Stomach (tissue), 8 donors: ENCODE measurements at regions not wholly inside any gene's neighbourhood (a gene's known extent, or its start where the extent isn't known, plus 50 kb on each side); places are given as distances from the start of the nearest gene placed in this dataset.

Experiments
- DNase-seq, 2 donors: peaks; one replicate each; pipeline versions ENCODE4 v3.0.0 to v3.0.0-alpha.2; 2013 to 2019
- H3K27ac ChIP-seq, 5 donors: fragments of 200-600 bp in 4 of 5; sonication (generic) in 4 of 5; one replicate each; pipeline ENCODE4 v1.5.1; 2013 to 2019; ENCODE audit warnings: mild to moderate bottlenecking in 1 of 5, moderate library complexity in 1 of 5
- H3K27me3 ChIP-seq, 3 donors: fragments of 200-600 bp; sonication (generic); one replicate each; pipeline ENCODE4 v1.5.1; 2017 to 2019; ENCODE audit warnings: mixed run types in 1 of 3
- H3K36me3 ChIP-seq, 4 donors: fragments of 200-600 bp; sonication (generic); 1 replicate in 3 of 4; 2 replicates in 1 of 4; pipeline ENCODE4 v1.5.1; 2016 to 2019
- H3K4me1 ChIP-seq, 4 donors: fragments of 200-600 bp; sonication (generic); one replicate each; pipeline ENCODE4 v1.5.1; 2016 to 2019
- H3K4me3 ChIP-seq, 4 donors: fragments of 200-600 bp; sonication (generic) in 3 of 4; one replicate each; pipeline ENCODE4 v1.5.1; 2016 to 2019; ENCODE audit warnings: mild to moderate bottlenecking in 1 of 4
- H3K9me3 ChIP-seq, 4 donors: fragments of 200-600 bp; sonication (generic); one replicate each; pipeline ENCODE4 v1.5.1; 2016 to 2019
- EP300 ChIP-seq: sonication (generic); formaldehyde crosslinking; IDR thresholded peaks from one replicate; pipeline ENCODE4 v1.6.1; 2017; ENCODE audit warnings: antibody characterized with exemption
- POLR2A ChIP-seq, 4 donors: fragments of 450-650 bp; IDR thresholded peaks; one replicate each; pipeline ENCODE4 v1.6.1; 2016; ENCODE audit warnings: antibody characterized with exemption in 4 of 4, control low read depth in 2 of 4, mild to moderate bottlenecking in 1 of 4, moderate library complexity in 1 of 4
- POLR2AphosphoS5 ChIP-seq, 3 donors: sonication (generic); formaldehyde crosslinking; IDR thresholded peaks; one replicate each; pipeline ENCODE4 v1.6.1; 2016; ENCODE audit warnings: antibody characterized with exemption in 3 of 3
- WGBS, 5 donors: extraction: QIAGEN DNeasy Blood & Tissue Kit in 3 of 5; methylation state at CpG; one replicate each; pipeline versions ENCODE4 v1.1.5 to v1.1.7; 2013 to 2018; 5-methylcytosine and 5-hydroxymethylcytosine counted together
- intact Hi-C: fragments of 100-400 bp; cut with DNase I; formaldehyde crosslinking; loops from one replicate; pipeline ENCODE4 v1.15.1; 2023; ENCODE audit warnings: low total_unique reads
- TF ChIP-seq, protein P1 (sequence below), 7 experiments: fragments of 450-650 bp in 4 of 7; fragments of 200-600 bp in 3 of 7; sonication (generic) in 3 of 7; IDR thresholded peaks; one replicate each; pipeline ENCODE4 v1.5.1; 2016 to 2019; ENCODE audit warnings: antibody characterized with exemption in 7 of 7, control low read depth in 2 of 7, mild to moderate bottlenecking in 1 of 7
- donor health status: healthy with polysubstance abuse.
- donor health status: Bipolar disorder and iron deficiency.
- donor health status: healthy.

DNA sequence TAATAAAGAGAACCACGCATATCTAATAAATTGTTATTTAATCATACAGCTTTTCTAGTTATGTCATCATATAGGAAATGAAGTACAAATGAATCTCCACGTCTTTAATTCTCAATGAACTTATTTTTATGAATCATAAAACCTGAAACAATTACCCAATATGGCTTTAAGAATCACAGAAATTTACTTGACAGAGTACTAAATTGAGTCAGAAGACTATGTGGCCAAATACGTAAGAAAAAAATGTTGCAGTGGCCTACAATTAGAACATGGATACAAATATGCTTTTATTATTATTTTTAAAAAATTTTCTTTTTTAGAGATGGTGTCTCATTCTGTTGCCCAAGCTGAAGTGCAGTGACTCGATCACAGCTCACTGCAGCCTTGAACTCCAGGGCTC lies 584.7 kb upstream of the SLC35B3 start:
- Histone ChIP-seq H3K9me3 (peaks cover 0 to 5% (median 0%) of the 10 kb centered on the region in 4 donors), H3K4me1 (no peaks in the 10 kb centered on the region), H3K4me3 (no peak overlapping the region), H3K36me3 (no peaks in the 10 kb centered on the region), H3K27ac (no peak overlapping the region), H3K27me3 (no peaks in the 10 kb centered on the region)
- WGBS, 5 donors = 71 to 82% (median 80%) methylated on average over 4 of the region's 4 CpGs
- TF ChIP-seq POLR2AphosphoS5 (IDR thresholded peaks at IDR 0.05) (no peak), EP300 (no peak), POLR2A (IDR thresholded peaks at IDR 0.05) (no peak)
- TF ChIP-seq, protein P1, sequence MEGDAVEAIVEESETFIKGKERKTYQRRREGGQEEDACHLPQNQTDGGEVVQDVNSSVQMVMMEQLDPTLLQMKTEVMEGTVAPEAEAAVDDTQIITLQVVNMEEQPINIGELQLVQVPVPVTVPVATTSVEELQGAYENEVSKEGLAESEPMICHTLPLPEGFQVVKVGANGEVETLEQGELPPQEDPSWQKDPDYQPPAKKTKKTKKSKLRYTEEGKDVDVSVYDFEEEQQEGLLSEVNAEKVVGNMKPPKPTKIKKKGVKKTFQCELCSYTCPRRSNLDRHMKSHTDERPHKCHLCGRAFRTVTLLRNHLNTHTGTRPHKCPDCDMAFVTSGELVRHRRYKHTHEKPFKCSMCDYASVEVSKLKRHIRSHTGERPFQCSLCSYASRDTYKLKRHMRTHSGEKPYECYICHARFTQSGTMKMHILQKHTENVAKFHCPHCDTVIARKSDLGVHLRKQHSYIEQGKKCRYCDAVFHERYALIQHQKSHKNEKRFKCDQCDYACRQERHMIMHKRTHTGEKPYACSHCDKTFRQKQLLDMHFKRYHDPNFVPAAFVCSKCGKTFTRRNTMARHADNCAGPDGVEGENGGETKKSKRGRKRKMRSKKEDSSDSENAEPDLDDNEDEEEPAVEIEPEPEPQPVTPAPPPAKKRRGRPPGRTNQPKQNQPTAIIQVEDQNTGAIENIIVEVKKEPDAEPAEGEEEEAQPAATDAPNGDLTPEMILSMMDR (IDR thresholded peaks at IDR 0.05) = no peak
- intact Hi-C loops = no loop called here
- DNase-seq = no peak

- no peak overlapping the region for H3K4me3 ChIP-seq
- TF ChIP-seq EP300 (no peak), POLR2A (IDR thresholded peaks at IDR 0.05) (no peak), POLR2AphosphoS5 (IDR thresholded peaks at IDR 0.05) (no peak)
- TF ChIP-seq, protein P1 (IDR thresholded peaks at IDR 0.05) = no peak
- intact Hi-C loops = no loop called here
- no peaks in the 10 kb centered on the region for H3K9me3 ChIP-seq
- H3K27me3 ChIP-seq = no peaks in the 10 kb centered on the region
- no peaks in the 10 kb centered on the region for H3K36me3 ChIP-seq
- H3K4me1 ChIP-seq = no peaks in the 10 kb centered on the region
- 59 to 89% (median 84%) methylated on average over 6 of the region's 6 CpGs for whole genome bisulfite sequencing, 5 donors
- H3K27ac ChIP-seq = no peak overlapping the region
- no peak for DNase-seq
These were observed 574.6 kb upstream of the SLC35B3 start for GRCh38 chr6:9009931-9010330.

GRCh38 chr6:9007027-9007426 lies 571.7 kb upstream of the SLC35B3 start:
- Histone ChIP-seq H3K27ac (no peak overlapping the region), H3K36me3 (no peaks in the 10 kb centered on the region), H3K4me3 (no peak overlapping the region), H3K4me1 (no peaks in the 10 kb centered on the region), H3K27me3 (no peaks in the 10 kb centered on the region), H3K9me3 (no peaks in the 10 kb centered on the region)
- DNase-seq = no peak
- intact Hi-C loops = no loop called here
- TF ChIP-seq POLR2A (IDR thresholded peaks at IDR 0.05) (no peak), POLR2AphosphoS5 (IDR thresholded peaks at IDR 0.05) (no peak), EP300 (no peak)
- TF ChIP-seq, protein P1 (IDR thresholded peaks at IDR 0.05) = no peak
- 68 to 78% (median 74%) methylated on average over 5 of the region's 5 CpGs for WGBS, 5 donors

DNA sequence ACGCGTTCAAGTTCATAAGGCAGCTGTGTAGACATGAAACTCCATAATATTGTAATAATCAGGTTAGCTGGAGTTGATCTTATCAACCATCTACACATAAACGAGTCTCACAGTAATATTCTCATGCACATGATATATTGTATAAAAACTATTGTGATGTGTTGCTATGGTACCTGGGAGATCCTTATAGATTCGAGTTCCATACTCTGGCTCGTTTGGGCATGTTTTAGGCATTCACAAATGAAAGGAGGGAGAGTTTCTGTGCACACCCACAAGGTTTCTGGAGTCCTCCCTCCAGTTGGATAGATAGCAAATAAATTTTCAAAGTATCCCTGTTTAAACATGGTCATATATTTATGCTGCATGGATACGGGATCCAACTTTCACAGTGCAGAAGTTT lies 567.5 kb upstream of the SLC35B3 start:
- 65 to 72% (median 69%) methylated on average over 6 of the region's 6 CpGs for WGBS, 5 donors
- H3K27me3 ChIP-seq = no peaks in the 10 kb centered on the region
- H3K9me3 ChIP-seq = no peaks in the 10 kb centered on the region
- no peak overlapping the region for H3K4me3 ChIP-seq
- TF ChIP-seq EP300 (no peak), POLR2AphosphoS5 (IDR thresholded peaks at IDR 0.05) (no peak), POLR2A (IDR thresholded peaks at IDR 0.05) (no peak)
- TF ChIP-seq, protein P1 (IDR thresholded peaks at IDR 0.05) = no peak
- H3K36me3 ChIP-seq = no peaks in the 10 kb centered on the region
- intact Hi-C loops = no loop called here
- H3K4me1 ChIP-seq = no peaks in the 10 kb centered on the region
- H3K27ac ChIP-seq = no peak overlapping the region
- no peak for DNase-seq
